ENCODE measurements at regions not wholly inside any gene's neighbourhood (a gene's known extent, or its start where the extent isn't known, plus 50 kb on each side); places are given as distances from the start of the nearest gene placed in this dataset.

GRCh38 chr4:158004101-158004500 lies 168.7 kb downstream of the GASK1B start:
- Histone ChIP-seq H3K9ac (no peak overlapping the region), H3K27ac (ENCODE audit: low read depth in 2 of 2, low read length in 1 of 2) (no peak overlapping the region), H3K4me3 (ENCODE audit: low read depth in 2 of 2, low read length in 1 of 2) (no peak overlapping the region), H3K4me2 (no peak overlapping the region), H3K9me2 (no peaks in the 10 kb centered on the region), H3K79me2 (ENCODE audit: insufficient read depth) (no peaks in the 10 kb centered on the region), H2AFZ (ENCODE audit: low read depth) (no peak overlapping the region), H3K4me1 (ENCODE audit: control insufficient read depth in 1 of 2, insufficient read depth in 2 of 2, low read depth in 1 of 2, low read length in 1 of 2) (peaks cover 0 to 9% of the 10 kb centered on the region in 2 experiments; a peak in 1 of 4 replicates), H3F3A (replicated peaks; ENCODE audit: insufficient read depth) (peaks cover 6% of the 10 kb centered on the region), H3K36me3 (replicated peaks in 1 of 2; ENCODE audit: control insufficient read depth in 1 of 2, insufficient read depth in 2 of 2, low read length in 1 of 2) (no peaks in the 10 kb centered on the region), H4K20me1 (ENCODE audit: insufficient read depth) (no peaks in the 10 kb centered on the region), H3K27me3 (ENCODE audit: insufficient read depth) (no peaks in the 10 kb centered on the region), H3K9me3 (no peaks in the 10 kb centered on the region)
- CTCF ChIA-PET = interaction anchor here (0.6 to 2.1 kb wide), 3 partner anchors 16 to 279 kb away, joined by 3 to 6 read pairs (median 3); no protein-coding TSS in a partner anchor
- POLR2A ChIA-PET = no interaction called here
- TF ChIP-seq TEAD4 (IDR thresholded peaks at IDR 0.05; ENCODE audit: borderline replicate concordance, insufficient read depth) (no peak), CHD2 (IDR thresholded peaks at IDR 0.05; ENCODE audit: low read length, partially characterized antibody) (no peak), MAX (IDR thresholded peaks at IDR 0.05; ENCODE audit: low read depth) (no peak), GABPA (IDR thresholded peaks at IDR 0.05; ENCODE audit: low read depth) (no peak), RAD21 (IDR thresholded peaks at IDR 0.05; ENCODE audit: low read length) (no peak), EZH2phosphoT487 (IDR thresholded peaks at IDR 0.05; ENCODE audit: borderline replicate concordance, low read depth) (no peak), SMC3 (IDR thresholded peaks at IDR 0.05; ENCODE audit: low read depth, low read length) (no peak), IRF3 (IDR thresholded peaks at IDR 0.05; ENCODE audit: low read depth, low read length) (no peak), SIN3A (IDR thresholded peaks at IDR 0.05; ENCODE audit: borderline replicate concordance, low read depth, low read length) (no peak)
- 76% methylated on average over 5 of the region's 5 CpGs for WGBS (ENCODE audit: low lambda C conversion rate)
- no peak for DNase-seq

GRCh38 chr4:158003212-158003611 lies 169.6 kb downstream of the GASK1B start:
- Histone ChIP-seq H3K4me1 (ENCODE audit: control insufficient read depth in 1 of 2, insufficient read depth in 2 of 2, low read depth in 1 of 2, low read length in 1 of 2) (peaks cover 0 to 9% of the 10 kb centered on the region in 2 experiments; a peak in 1 of 4 replicates), H3K4me3 (ENCODE audit: low read depth in 2 of 2, low read length in 1 of 2) (no peak overlapping the region), H2AFZ (ENCODE audit: low read depth) (no peak overlapping the region), H3K9ac (no peak overlapping the region), H3K36me3 (replicated peaks in 1 of 2; ENCODE audit: control insufficient read depth in 1 of 2, insufficient read depth in 2 of 2, low read length in 1 of 2) (no peaks in the 10 kb centered on the region), H3K27me3 (ENCODE audit: insufficient read depth) (no peaks in the 10 kb centered on the region), H3K4me2 (no peak overlapping the region), H3K79me2 (ENCODE audit: insufficient read depth) (no peaks in the 10 kb centered on the region), H3K9me3 (no peaks in the 10 kb centered on the region), H3F3A (replicated peaks; ENCODE audit: insufficient read depth) (peaks cover 6% of the 10 kb centered on the region), H4K20me1 (ENCODE audit: insufficient read depth) (no peaks in the 10 kb centered on the region), H3K27ac (ENCODE audit: low read depth in 2 of 2, low read length in 1 of 2) (no peak overlapping the region), H3K9me2 (no peaks in the 10 kb centered on the region)
- TF ChIP-seq RCOR1 (IDR thresholded peaks at IDR 0.05; ENCODE audit: low read length) (no peak), RAD21 (IDR thresholded peaks at IDR 0.05; ENCODE audit: low read length) (no peak), SMC3 (IDR thresholded peaks at IDR 0.05; ENCODE audit: low read depth, low read length) (no peak), USF1 (IDR thresholded peaks at IDR 0.05; ENCODE audit: borderline replicate concordance, low read depth) (no peak), MAX (IDR thresholded peaks at IDR 0.05; ENCODE audit: low read depth) (no peak), YY1 (IDR thresholded peaks at IDR 0.05; ENCODE audit: low read depth) (no peak), NRF1 (IDR thresholded peaks at IDR 0.05; ENCODE audit: low read depth, low read length) (no peak), FOSL2 (IDR thresholded peaks at IDR 0.05; ENCODE audit: borderline replicate concordance, low read depth) (no peak), TEAD4 (IDR thresholded peaks at IDR 0.05; ENCODE audit: borderline replicate concordance, insufficient read depth) (no peak), JUND (IDR thresholded peaks at IDR 0.05) (no peak), REST (IDR thresholded peaks at IDR 0.05; ENCODE audit: low read depth, low read length) (no peak), EZH2phosphoT487 (IDR thresholded peaks at IDR 0.05; ENCODE audit: borderline replicate concordance, low read depth) (no peak), EP300 (IDR thresholded peaks at IDR 0.05; ENCODE audit: borderline replicate concordance in 1 of 2, low read depth in 1 of 2, low read length in 1 of 2) (no peak), GATA2 (CRISPR knock-in tag; IDR thresholded peaks at IDR 0.05) (no peak)
- no peak for DNase-seq
- ChIA-PET POLR2A (no interaction called here), CTCF (interaction anchor here (0.6 to 1.5 kb wide), 2 partner anchors 10 to 274 kb away, joined by 3 read pairs; no protein-coding TSS in a partner anchor)
